CD14-positive monocyte (primary cell): ENCODE measurements at regions not wholly inside any gene's neighbourhood (a gene's known extent, or its start where the extent isn't known, plus 50 kb on each side); places are given as distances from the start of the nearest gene placed in this dataset.
A peak's percentile ranks its signal among the peaks of the same experiment; 100 is the strongest.
"Not testable (repeated sequence)": the region's sequence is repeated elsewhere in the genome, so short reads cannot be mapped to it uniquely, and the experiment has no call there.

Experiments used
- DNase-seq, 3 donors: peaks; one replicate each; pipeline ENCODE4 v3.0.0-alpha.2; 2011 to 2022
- H2AFZ ChIP-seq: 2 replicates; pipeline ENCODE4 v1.6.0; 2012; ENCODE audit warnings: mild to moderate bottlenecking, low read depth, low read length, inconsistent platforms; ENCODE audit not compliant: insufficient read depth, poor library complexity, severe bottlenecking
- H3K27ac ChIP-seq, 2 donors: 1 replicate in 1 of 2; 2 replicates in 1 of 2; pipeline ENCODE4 v1.5.1; 2012 to 2013; ENCODE audit warnings: low read length in 2 of 2, control low read depth in 1 of 2, inconsistent platforms in 1 of 2, low read depth in 1 of 2, mild to moderate bottlenecking in 1 of 2
- H3K27me3 ChIP-seq, 2 donors: one replicate each; pipeline versions ENCODE4 v1.6.0 to v1.6.1; 2011 to 2013; ENCODE audit warnings: low read length in 2 of 2; ENCODE audit not compliant: control insufficient read depth in 2 of 2, insufficient read depth in 2 of 2
- H3K36me3 ChIP-seq, 2 donors: replicated peaks in 1 of 2; 1 replicate in 1 of 2; 2 replicates in 1 of 2; pipeline versions ENCODE4 v1.5.1 to v1.6.1; 2012 to 2013; ENCODE audit warnings: low read length in 2 of 2, control low read depth in 1 of 2, inconsistent platforms in 1 of 2, mild to moderate bottlenecking in 1 of 2; ENCODE audit not compliant: insufficient read depth in 2 of 2, control insufficient read depth in 1 of 2
- H3K4me1 ChIP-seq, 2 donors: 1 replicate in 1 of 2; 2 replicates in 1 of 2; pipeline versions ENCODE4 v1.5.1 to v1.6.1; 2012 to 2013; ENCODE audit warnings: low read length in 2 of 2, control low read depth in 1 of 2, inconsistent platforms in 1 of 2, mild to moderate bottlenecking in 1 of 2, moderate library complexity in 1 of 2; ENCODE audit not compliant: insufficient read depth in 2 of 2, control insufficient read depth in 1 of 2
- H3K4me2 ChIP-seq: replicated peaks from 2 replicates; pipeline ENCODE3; 2012; ENCODE audit warnings: low read length, moderate library complexity, mild to moderate bottlenecking; ENCODE audit not compliant: poor library complexity, severe bottlenecking; ENCODE audit errors: extremely low read depth
- H3K4me3 ChIP-seq, 3 experiments: fragments of 200-600 bp in 1 of 3; sonication (generic) in 1 of 3; replicated peaks in 1 of 3; 1 replicate in 2 of 3; 2 replicates in 1 of 3; pipeline ENCODE4 v1.5.1; 2011 to 2013; ENCODE audit warnings: low read length in 3 of 3, mild to moderate bottlenecking in 3 of 3, control low read depth in 2 of 3, low read depth in 2 of 3, inconsistent platforms in 1 of 3, moderate library complexity in 1 of 3
- H3K79me2 ChIP-seq: 2 replicates; pipeline ENCODE4 v1.6.0; 2012; ENCODE audit warnings: mild to moderate bottlenecking, control low read depth, inconsistent platforms, low read length, moderate library complexity; ENCODE audit not compliant: insufficient read depth
- H3K9ac ChIP-seq: 2 replicates; pipeline ENCODE4 v1.6.0; 2017; ENCODE audit warnings: low read length, mild to moderate bottlenecking; ENCODE audit not compliant: insufficient read depth, poor library complexity, severe bottlenecking
- H3K9me3 ChIP-seq, 2 donors: replicated peaks in 1 of 2; 1 replicate in 1 of 2; 2 replicates in 1 of 2; pipeline versions ENCODE4 v1.5.1 to v1.6.1; 2012 to 2013; ENCODE audit warnings: low read length in 2 of 2, control low read depth in 1 of 2; ENCODE audit not compliant: control insufficient read depth in 1 of 2, insufficient read depth in 1 of 2
- H4K20me1 ChIP-seq: 2 replicates; pipeline ENCODE4 v1.6.0; 2012; ENCODE audit warnings: mild to moderate bottlenecking, low read length, control low read depth, moderate library complexity; ENCODE audit not compliant: insufficient read depth
- H3K27ac Mint-ChIP-seq, 7 donors: one replicate each; pipeline ENCODE4 v1.8.0; 2020; ENCODE audit warnings: mild to moderate bottlenecking in 7 of 7, mixed read lengths in 7 of 7, moderate library complexity in 6 of 7, inconsistent platforms in 2 of 7
- H3K27me3 Mint-ChIP-seq, 3 donors: one replicate each; pipeline ENCODE4 v1.8.0; 2021 to 2022; ENCODE audit warnings: low read depth in 3 of 3, mild to moderate bottlenecking in 3 of 3, mixed read lengths in 3 of 3, moderate library complexity in 3 of 3, inconsistent platforms in 1 of 3
- H3K36me3 Mint-ChIP-seq, 2 donors: one replicate each; pipeline ENCODE4 v1.8.0; 2020; ENCODE audit warnings: mixed read lengths in 2 of 2, inconsistent platforms in 1 of 2, mild to moderate bottlenecking in 1 of 2
- H3K4me1 Mint-ChIP-seq: one replicate; pipeline ENCODE4 v1.8.0; 2020; ENCODE audit warnings: mild to moderate bottlenecking, mixed read lengths
- H3K4me3 Mint-ChIP-seq, 2 donors: one replicate each; pipeline ENCODE4 v1.8.0; 2020; ENCODE audit warnings: mild to moderate bottlenecking in 2 of 2, mixed read lengths in 2 of 2, moderate library complexity in 1 of 2
- H3K9me3 Mint-ChIP-seq, 7 donors: one replicate each; pipeline ENCODE4 v1.8.0; 2020 to 2022; ENCODE audit warnings: mixed read lengths in 7 of 7, mild to moderate bottlenecking in 6 of 7, moderate library complexity in 6 of 7, inconsistent platforms in 2 of 7
- CTCF ChIP-seq: fragments of 200-600 bp; IDR thresholded peaks from one replicate; pipeline ENCODE4 v1.8.0; 2022; ENCODE audit warnings: antibody characterized with exemption, mild to moderate bottlenecking
- WGBS: methylation state at CpG from one replicate; pipeline ENCODE4 v1.1.5; 2013; ENCODE audit warnings: missing lambda C conversion rate; ENCODE audit not compliant: insufficient coverage; 5-methylcytosine and 5-hydroxymethylcytosine counted together
- intact Hi-C, 2 donors: fragments of 100-400 bp; cut with micrococcal nuclease; formaldehyde crosslinking; loops; one replicate each; pipeline versions ENCODE4 v1.15.0 to v1.15.1; 2023

GRCh38 chr22:25464326-25464725 lies 100.1 kb upstream of the GRK3 start:
- not testable (repeated sequence) for H3K4me1 Mint-ChIP-seq, H3K27me3 ChIP-seq, H3K4me3 ChIP-seq, H3K9me3 Mint-ChIP-seq, H3K79me2 ChIP-seq, H2AFZ ChIP-seq, H3K4me1 ChIP-seq, DNase-seq, H3K9me3 ChIP-seq, H3K4me2 ChIP-seq, H3K27ac Mint-ChIP-seq, H3K9ac ChIP-seq, H3K27me3 Mint-ChIP-seq, H3K27ac ChIP-seq, H3K4me3 Mint-ChIP-seq
- WGBS: 97% methylated on average over 6 of the region's 9 CpGs
- H3K36me3 ChIP-seq: peaks cover 29 to 44% of the 10 kb centered on the region in 2 donors
- intact Hi-C loops: loop anchor here (5.0 to 10.0 kb wide), 3 partner anchors 68 to 870 kb away; no protein-coding TSS in a partner anchor
- peaks cover 13% of the 10 kb centered on the region for H4K20me1 ChIP-seq
- peaks cover 41 to 50% of the 10 kb centered on the region in 2 donors for H3K36me3 Mint-ChIP-seq

GRCh38 chr22:25465949-25466348 lies 98.5 kb upstream of the GRK3 start:
- no peaks in the 10 kb centered on the region for H3K9me3 ChIP-seq
- Mint-ChIP-seq H3K36me3 (peaks cover 31 to 40% of the 10 kb centered on the region in 2 donors), H3K4me3 (no peak overlapping the region), H3K27ac (peak overlapping the region in 2 of 7 donors; percentile 55 to 66), H3K27me3 (no peaks in the 10 kb centered on the region), H3K4me1 (peaks cover 4% of the 10 kb centered on the region), H3K9me3 (peaks cover 0 to 2% (median 0%) of the 10 kb centered on the region in 7 donors)
- peaks cover 9% of the 10 kb centered on the region for H4K20me1 ChIP-seq
- H3K4me1 ChIP-seq: no peaks in the 10 kb centered on the region
- no peak overlapping the region for H3K27ac ChIP-seq
- H3K27me3 ChIP-seq: no peaks in the 10 kb centered on the region
- H3K79me2 ChIP-seq: no peaks in the 10 kb centered on the region
- WGBS: 92% methylated on average over 3 of the region's 4 CpGs
- no peak overlapping the region for H3K4me3 ChIP-seq
- TF ChIP-seq CTCF: no peak
- DNase-seq: no peak
- no peak overlapping the region for H3K4me2 ChIP-seq
- no peak overlapping the region for H2AFZ ChIP-seq
- peaks cover 13 to 28% of the 10 kb centered on the region in 2 donors for H3K36me3 ChIP-seq
- no peak overlapping the region for H3K9ac ChIP-seq
- intact Hi-C loops: loop anchor here (10.0 kb wide), 2 partner anchors 239 to 869 kb away; no protein-coding TSS in a partner anchor
